ENCODE measurements at regions not wholly inside any gene's neighbourhood (a gene's known extent, or its start where the extent isn't known, plus 50 kb on each side); places are given as distances from the start of the nearest gene placed in this dataset.
"Not testable (repeated sequence)": the region's sequence is repeated elsewhere in the genome, so short reads cannot be mapped to it uniquely, and the experiment has no call there.

- DNase-seq: no peak
Observed at GRCh38 chr17:55909776-55910175, 158.9 kb downstream of the PCTP start.

- DNase-seq: no peak
Observed at GRCh38 chr17:55911186-55911585, 160.3 kb downstream of the PCTP start.

GRCh38 chr17:55925440-55925839 lies 174.6 kb downstream of the PCTP start:
- DNase-seq: no peak

- DNase-seq: no peak
Observed at GRCh38 chr17:55926276-55926990, 175.6 kb downstream of the PCTP start.

GRCh38 chr17:55930291-55930809 lies 179.5 kb downstream of the PCTP start:
- no peak for DNase-seq

GRCh38 chr17:55931446-55931845 lies 180.6 kb downstream of the PCTP start:
- DNase-seq: no peak

- DNase-seq: no peak
Observed at GRCh38 chr17:55932973-55933372, 182.1 kb downstream of the PCTP start.

- DNase-seq: not testable (repeated sequence)
Observed at GRCh38 chr17:55939181-55939810, 188.4 kb downstream of the PCTP start.

- DNase-seq: no peak
Observed at GRCh38 chr17:55959756-55960155, 193.5 kb upstream of the ANKFN1 start.

- no peak for DNase-seq
Observed at GRCh38 chr17:55961386-55961785, 191.9 kb upstream of the ANKFN1 start.

GRCh38 chr17:55962951-55963401 lies 190.3 kb upstream of the ANKFN1 start:
- no peak for DNase-seq

- no peak for DNase-seq
Observed at GRCh38 chr17:55964191-55964590, 189.1 kb upstream of the ANKFN1 start.

- DNase-seq: no peak
Observed at GRCh38 chr17:55965051-55965450, 188.2 kb upstream of the ANKFN1 start.

GRCh38 chr17:55969562-55970324 lies 183.5 kb upstream of the ANKFN1 start:
- no peak for DNase-seq

GRCh38 chr17:55978578-55978977 lies 174.7 kb upstream of the ANKFN1 start:
- DNase-seq: no peak

- no peak for DNase-seq
Observed at GRCh38 chr17:55983096-55983495, 170.2 kb upstream of the ANKFN1 start.

GRCh38 chr17:55986817-55987216 lies 166.5 kb upstream of the ANKFN1 start:
- no peak for DNase-seq

GRCh38 chr17:55988861-55989260 lies 164.4 kb upstream of the ANKFN1 start:
- DNase-seq: no peak

- DNase-seq: no peak
Observed at GRCh38 chr17:55990332-55991006, 162.8 kb upstream of the ANKFN1 start.

- DNase-seq: no peak
Observed at GRCh38 chr17:55996826-55997225, 156.4 kb upstream of the ANKFN1 start.

GRCh38 chr17:56000411-56000810 lies 152.9 kb upstream of the ANKFN1 start:
- no peak for DNase-seq

GRCh38 chr17:56002656-56003055 lies 150.6 kb upstream of the ANKFN1 start:
- DNase-seq: not testable (repeated sequence)
